Gastrocnemius medialis (tissue), 4 donors: ENCODE measurements at regions not wholly inside any gene's neighbourhood (a gene's known extent, or its start where the extent isn't known, plus 50 kb on each side); places are given as distances from the start of the nearest gene placed in this dataset.
"Not testable (repeated sequence)": the region's sequence is repeated elsewhere in the genome, so short reads cannot be mapped to it uniquely, and the experiment has no call there.

Experiments
- CTCF ChIP-seq, 5 experiments: fragments of 450-650 bp in 3 of 5; fragments of 200-600 bp in 2 of 5; sonication (generic) in 2 of 5; IDR thresholded peaks in 4 of 5; conservative IDR thresholded peaks in 1 of 5; 1 replicate in 4 of 5; 2 replicates in 1 of 5; pipeline ENCODE4 v1.5.1; 2016 to 2019; ENCODE audit warnings: antibody characterized with exemption in 5 of 5, mild to moderate bottlenecking in 3 of 5, moderate library complexity in 3 of 5
- POLR2A ChIP-seq, 2 donors: fragments of 450-650 bp; IDR thresholded peaks; one replicate each; pipeline ENCODE4 v1.6.1; 2017; ENCODE audit warnings: antibody characterized with exemption in 2 of 2, mild to moderate bottlenecking in 2 of 2, moderate library complexity in 2 of 2

DNA sequence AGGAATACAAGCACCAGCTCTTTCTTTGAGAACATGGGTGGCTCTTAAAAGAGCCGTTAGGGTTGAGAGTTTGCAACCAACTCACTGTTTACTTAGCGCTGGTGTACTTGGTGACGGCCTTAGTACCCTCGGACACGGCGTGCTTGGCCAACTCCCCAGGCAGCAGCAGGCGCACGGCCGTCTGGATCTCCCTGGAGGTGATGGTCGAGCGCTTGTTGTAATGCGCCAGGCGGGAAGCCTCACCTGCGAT lies 115.3 kb upstream of the PRSS16 start:
- not testable (repeated sequence) for TF ChIP-seq CTCF (IDR thresholded peaks at IDR 0.05 in 4 of 5, conservative IDR thresholded peaks at IDR 0.05 in 1 of 5); POLR2A (IDR thresholded peaks at IDR 0.05)
